ENCODE measurements at regions not wholly inside any gene's neighbourhood (a gene's known extent, or its start where the extent isn't known, plus 50 kb on each side); places are given as distances from the start of the nearest gene placed in this dataset.
"Not testable (repeated sequence)": the region's sequence is repeated elsewhere in the genome, so short reads cannot be mapped to it uniquely, and the experiment has no call there.

GRCh38 chr6:71360556-71361335, 72.1 kb downstream of the OGFRL1 start:
- H3K27me3 Mint-ChIP-seq (ENCODE audit: low read depth), result peaks cover 25% of the 10 kb centered on the region
- not testable (repeated sequence) for H3K9me3 Mint-ChIP-seq; H3K4me1 Mint-ChIP-seq (ENCODE audit: low read depth); H3K36me3 Mint-ChIP-seq (ENCODE audit: insufficient read depth in 2 of 2); H3K27ac Mint-ChIP-seq; H3K4me3 Mint-ChIP-seq; DNase-seq; ATAC-seq (replicated peaks in 1 of 2)

DNA sequence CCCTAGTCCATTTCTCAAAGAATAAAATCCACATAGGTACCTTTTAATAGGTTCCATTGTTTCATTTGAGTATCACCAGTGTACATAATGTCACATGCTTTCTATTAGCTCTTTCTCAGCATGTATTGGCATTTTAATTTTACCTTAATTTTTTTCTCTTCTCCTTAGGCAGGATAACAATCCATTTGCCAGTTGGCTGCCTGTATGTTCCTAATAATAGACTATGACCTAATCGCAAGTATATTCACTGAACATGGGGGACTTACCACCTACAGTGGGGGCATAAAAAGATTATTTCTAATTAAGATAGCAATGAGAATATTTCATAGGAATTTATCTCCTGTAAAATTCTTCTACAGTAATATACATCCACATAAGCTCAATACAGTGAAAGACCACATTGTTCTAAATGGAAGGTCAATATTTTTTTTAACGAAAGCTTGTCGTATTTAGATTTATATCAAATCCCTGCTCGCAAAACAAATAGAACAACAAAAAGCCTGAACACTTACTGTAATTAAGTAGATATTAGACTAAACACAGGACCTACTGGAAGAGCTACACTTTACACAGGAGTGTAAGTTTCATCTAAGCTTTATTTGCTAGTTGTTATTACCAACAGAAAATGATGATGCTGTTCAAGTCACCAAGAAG, 76.4 kb downstream of the OGFRL1 start:
- Mint-ChIP-seq H3K4me1 (ENCODE audit: low read depth) (no peaks in the 10 kb centered on the region), H3K27ac (no peak overlapping the region)
- DNase-seq, result no peak

GRCh38 chr6:71367756-71368155, 79.1 kb downstream of the OGFRL1 start:
- no peak for ATAC-seq (replicated peaks in 1 of 2)
- DNase-seq, result no peak
- Mint-ChIP-seq H3K9me3 (no peaks in the 10 kb centered on the region), H3K4me3 (no peak overlapping the region), H3K4me1 (ENCODE audit: low read depth) (no peaks in the 10 kb centered on the region), H3K27me3 (ENCODE audit: low read depth) (no peaks in the 10 kb centered on the region), H3K36me3 (ENCODE audit: insufficient read depth in 2 of 2) (no peaks in the 10 kb centered on the region), H3K27ac (peak overlapping the region; percentile 13)

More for the DNA sequence above, 76.4 kb downstream of the OGFRL1 start:
- Mint-ChIP-seq H3K9me3 (no peaks in the 10 kb centered on the region), H3K27me3 (ENCODE audit: low read depth) (peaks cover 3% of the 10 kb centered on the region), H3K4me3 (no peak overlapping the region), H3K36me3 (ENCODE audit: insufficient read depth in 2 of 2) (no peaks in the 10 kb centered on the region)
- ATAC-seq (replicated peaks in 1 of 2), result no peak

- H3K27ac Mint-ChIP-seq, result peak overlapping the region; percentile 13
- ATAC-seq (replicated peaks in 1 of 2) (no peak), DNase-seq (no peak)
- no peaks in the 10 kb centered on the region for H3K9me3 Mint-ChIP-seq
- H3K4me1 Mint-ChIP-seq (ENCODE audit: low read depth), result no peaks in the 10 kb centered on the region
- no peaks in the 10 kb centered on the region for H3K36me3 Mint-ChIP-seq (ENCODE audit: insufficient read depth in 2 of 2)
- no peak overlapping the region for H3K4me3 Mint-ChIP-seq
- no peaks in the 10 kb centered on the region for H3K27me3 Mint-ChIP-seq (ENCODE audit: low read depth)
Measured at GRCh38 chr6:71368284-71368683, 79.7 kb downstream of the OGFRL1 start.

DNA sequence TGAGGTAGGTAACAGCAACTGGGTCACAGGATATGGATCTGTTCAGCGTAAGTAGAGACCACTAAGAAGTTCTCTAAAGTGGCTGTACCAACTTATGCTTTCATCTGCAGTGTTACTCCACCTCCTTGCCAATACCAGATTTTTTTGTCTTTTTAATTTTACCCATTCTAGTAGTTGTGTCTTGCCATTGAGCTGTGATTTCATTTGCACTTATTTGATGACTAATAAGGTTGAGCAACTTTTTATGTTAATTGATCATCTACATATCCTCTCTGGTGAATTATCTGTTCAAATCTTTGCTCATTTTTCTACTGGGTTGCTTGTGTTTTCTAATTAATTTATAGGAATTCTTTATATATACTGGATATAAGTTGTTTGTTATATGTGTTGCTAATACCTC, 82.9 kb downstream of the OGFRL1 start:
- Mint-ChIP-seq H3K4me3 (no peak overlapping the region), H3K4me1 (ENCODE audit: low read depth) (no peaks in the 10 kb centered on the region), H3K27me3 (ENCODE audit: low read depth) (peaks cover 11% of the 10 kb centered on the region), H3K27ac (no peak overlapping the region), H3K36me3 (ENCODE audit: insufficient read depth in 2 of 2) (no peaks in the 10 kb centered on the region), H3K9me3 (no peaks in the 10 kb centered on the region)
- ATAC-seq (replicated peaks in 1 of 2), result no peak
- no peak for DNase-seq

DNA sequence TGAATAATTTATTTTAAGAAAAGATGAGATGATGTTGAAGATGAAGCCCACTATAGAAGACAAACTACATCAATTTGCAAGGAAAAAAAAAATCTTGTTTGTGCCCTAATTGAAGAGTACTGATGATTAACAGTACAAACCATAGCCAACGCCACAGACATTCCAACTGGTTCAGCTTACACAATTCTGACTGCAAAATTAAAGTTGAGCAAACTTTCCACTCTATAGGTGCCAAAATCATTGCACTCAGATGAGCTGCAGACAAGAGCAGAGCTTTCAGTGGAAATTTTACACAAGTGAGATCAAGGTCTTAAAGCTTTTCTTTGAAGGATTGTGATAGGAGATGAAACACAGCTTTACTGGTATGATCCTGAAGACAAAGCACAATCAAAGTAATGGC, 85.3 kb downstream of the OGFRL1 start:
- no peak for DNase-seq
- no peaks in the 10 kb centered on the region for H3K36me3 Mint-ChIP-seq (ENCODE audit: insufficient read depth in 2 of 2)
- H3K9me3 Mint-ChIP-seq, result no peaks in the 10 kb centered on the region
- no peak overlapping the region for H3K4me3 Mint-ChIP-seq
- no peak overlapping the region for H3K27ac Mint-ChIP-seq
- no peak for ATAC-seq (replicated peaks in 1 of 2)
- no peaks in the 10 kb centered on the region for H3K4me1 Mint-ChIP-seq (ENCODE audit: low read depth)
- peaks cover 19% of the 10 kb centered on the region for H3K27me3 Mint-ChIP-seq (ENCODE audit: low read depth)

GRCh38 chr6:71375676-71376075, 87.1 kb downstream of the OGFRL1 start:
- Mint-ChIP-seq H3K27ac (no peak overlapping the region), H3K4me1 (ENCODE audit: low read depth) (no peaks in the 10 kb centered on the region), H3K4me3 (no peak overlapping the region), H3K9me3 (no peaks in the 10 kb centered on the region), H3K27me3 (ENCODE audit: low read depth) (peaks cover 19% of the 10 kb centered on the region), H3K36me3 (ENCODE audit: insufficient read depth in 2 of 2) (no peaks in the 10 kb centered on the region)
- ATAC-seq (replicated peaks in 1 of 2) (no peak), DNase-seq (no peak)

GRCh38 chr6:71376830-71377229, 88.2 kb downstream of the OGFRL1 start:
- ATAC-seq (replicated peaks in 1 of 2), result no peak
- Mint-ChIP-seq H3K4me1 (ENCODE audit: low read depth) (no peaks in the 10 kb centered on the region), H3K4me3 (no peak overlapping the region), H3K9me3 (no peaks in the 10 kb centered on the region), H3K27me3 (ENCODE audit: low read depth) (peaks cover 19% of the 10 kb centered on the region), H3K27ac (no peak overlapping the region), H3K36me3 (ENCODE audit: insufficient read depth in 2 of 2) (no peaks in the 10 kb centered on the region)
- no peak for DNase-seq

DNA sequence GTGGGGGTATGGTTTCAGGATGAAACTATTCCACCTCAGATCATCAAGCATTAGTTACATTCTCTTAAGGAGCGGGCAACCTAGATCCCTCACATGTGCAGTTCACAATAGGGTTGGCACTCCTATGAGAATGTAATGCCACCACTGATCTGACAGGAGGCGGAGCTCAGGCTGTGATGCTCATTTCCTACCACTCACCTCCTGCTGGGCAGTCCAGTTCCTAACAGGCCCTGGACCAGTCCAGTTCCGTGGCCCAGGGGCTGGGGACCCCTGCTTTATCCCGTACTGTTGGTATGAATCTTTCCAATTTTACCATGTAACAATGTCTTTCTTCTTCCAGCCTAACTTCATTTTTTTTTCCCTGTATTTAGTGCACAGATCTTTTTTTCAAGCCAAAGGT, 94.9 kb downstream of the OGFRL1 start:
- no peak for ATAC-seq (replicated peaks in 1 of 2)
- H3K4me3 Mint-ChIP-seq, result no peak overlapping the region

DNA sequence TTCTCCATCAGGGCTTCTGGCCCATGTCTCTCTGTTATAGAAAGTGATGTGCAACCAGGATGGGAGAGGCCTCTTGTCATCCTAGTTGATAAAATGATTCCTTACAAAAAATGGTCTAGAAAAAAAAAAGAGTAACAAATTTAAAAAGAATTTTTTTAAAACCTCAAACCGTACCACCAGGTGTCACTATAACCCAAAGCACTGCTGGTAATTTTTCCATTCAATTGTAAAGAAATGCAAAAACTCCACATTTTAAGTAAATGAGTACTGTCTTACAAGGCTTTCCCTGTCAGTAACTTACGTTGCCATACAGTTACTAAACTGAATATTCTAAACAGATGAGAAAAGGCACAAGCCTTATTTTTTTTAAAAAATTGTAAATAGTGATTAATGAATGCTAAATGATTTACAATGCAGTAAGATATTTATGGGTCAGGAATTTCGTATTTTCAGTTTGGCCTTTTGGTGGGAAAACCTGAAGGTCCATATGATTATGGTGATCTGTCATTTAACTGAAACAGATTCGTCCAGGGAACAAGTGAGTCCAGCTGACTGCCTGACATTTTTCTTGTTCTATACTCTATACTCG, 95.4 kb downstream of the OGFRL1 start:
- Mint-ChIP-seq H3K36me3 (ENCODE audit: insufficient read depth in 2 of 2) (no peaks in the 10 kb centered on the region), H3K27ac (no peak overlapping the region), H3K27me3 (ENCODE audit: low read depth) (no peaks in the 10 kb centered on the region), H3K4me3 (no peak overlapping the region), H3K4me1 (ENCODE audit: low read depth) (no peaks in the 10 kb centered on the region), H3K9me3 (no peaks in the 10 kb centered on the region)
- no peak for ATAC-seq (replicated peaks in 1 of 2)
- peak; percentile 3 to 21 for DNase-seq

More for the DNA sequence above, 94.9 kb downstream of the OGFRL1 start:
- H3K27me3 Mint-ChIP-seq (ENCODE audit: low read depth), result no peaks in the 10 kb centered on the region
- H3K4me1 Mint-ChIP-seq (ENCODE audit: low read depth), result no peaks in the 10 kb centered on the region
- H3K36me3 Mint-ChIP-seq (ENCODE audit: insufficient read depth in 2 of 2), result no peaks in the 10 kb centered on the region
- no peaks in the 10 kb centered on the region for H3K9me3 Mint-ChIP-seq
- DNase-seq, result no peak
- H3K27ac Mint-ChIP-seq, result no peak overlapping the region

DNA sequence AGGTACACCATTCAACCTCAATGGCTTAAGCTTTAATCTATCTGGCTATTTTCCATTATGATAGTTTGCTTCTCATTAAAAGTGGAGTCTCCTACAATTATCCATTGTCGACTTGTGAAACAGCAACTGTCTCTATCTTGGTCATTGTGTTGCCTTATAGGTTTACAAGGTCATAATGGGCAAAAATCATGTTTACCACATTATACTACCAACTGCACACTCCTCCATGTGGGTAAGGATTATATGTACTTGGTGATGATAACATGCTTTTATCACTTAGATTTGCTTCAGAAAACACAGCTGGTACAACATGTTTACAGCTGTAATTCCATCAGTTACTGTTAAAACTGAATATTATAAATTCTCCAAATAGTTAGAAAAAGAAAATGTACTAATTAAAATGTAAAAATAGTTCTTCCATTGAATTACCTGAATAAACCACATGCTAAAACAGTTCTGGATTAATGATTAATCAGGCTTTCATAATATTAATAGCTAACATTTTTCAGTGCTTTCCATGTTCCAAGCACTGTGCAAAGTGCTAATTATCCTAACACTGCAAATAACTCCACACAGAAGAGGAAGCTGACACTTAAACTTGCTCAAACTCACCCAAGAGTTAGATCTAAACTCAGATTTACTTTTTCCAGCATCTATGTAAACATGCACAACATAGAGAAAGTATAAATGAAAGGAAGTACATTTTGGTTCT, 96.7 kb downstream of the OGFRL1 start:
- ATAC-seq (replicated peaks in 1 of 2), result no peak
- H3K4me3 Mint-ChIP-seq, result no peak overlapping the region
- no peaks in the 10 kb centered on the region for H3K4me1 Mint-ChIP-seq (ENCODE audit: low read depth)
- H3K9me3 Mint-ChIP-seq, result no peaks in the 10 kb centered on the region
- no peaks in the 10 kb centered on the region for H3K36me3 Mint-ChIP-seq (ENCODE audit: insufficient read depth in 2 of 2)
- H3K27me3 Mint-ChIP-seq (ENCODE audit: low read depth), result no peaks in the 10 kb centered on the region
- H3K27ac Mint-ChIP-seq, result no peak overlapping the region
- DNase-seq, result no peak

GRCh38 chr6:71386215-71386614, 97.6 kb downstream of the OGFRL1 start:
- Mint-ChIP-seq H3K27ac (no peak overlapping the region), H3K9me3 (no peaks in the 10 kb centered on the region), H3K36me3 (ENCODE audit: insufficient read depth in 2 of 2) (no peaks in the 10 kb centered on the region), H3K27me3 (ENCODE audit: low read depth) (no peaks in the 10 kb centered on the region), H3K4me3 (no peak overlapping the region), H3K4me1 (ENCODE audit: low read depth) (no peaks in the 10 kb centered on the region)
- no peak for ATAC-seq (replicated peaks in 1 of 2)
- no peak for DNase-seq

DNA sequence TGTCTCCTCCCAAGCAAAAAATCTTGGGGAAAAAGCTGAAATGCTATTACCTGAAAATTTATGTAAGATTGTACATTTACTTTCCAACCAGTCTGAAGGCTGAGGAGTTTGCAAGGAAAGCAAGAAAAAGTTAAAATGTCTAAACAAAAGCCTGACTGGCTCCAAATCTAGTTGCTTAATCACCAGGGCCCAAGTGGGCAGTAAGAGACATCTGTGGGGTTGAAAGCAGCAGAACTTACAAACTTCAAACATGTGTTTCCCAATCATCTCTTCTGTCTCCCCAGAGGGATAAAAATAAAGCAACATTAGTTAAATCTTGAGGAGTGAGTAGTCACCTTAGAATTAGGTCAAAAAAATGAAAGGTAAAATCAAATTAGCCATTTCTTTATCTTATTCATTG, 98.6 kb downstream of the OGFRL1 start:
- no peak for DNase-seq
- ATAC-seq (replicated peaks in 1 of 2), result no peak
- Mint-ChIP-seq H3K27ac (no peak overlapping the region), H3K27me3 (ENCODE audit: low read depth) (peaks cover 9% of the 10 kb centered on the region), H3K9me3 (no peaks in the 10 kb centered on the region), H3K4me1 (ENCODE audit: low read depth) (no peaks in the 10 kb centered on the region), H3K36me3 (ENCODE audit: insufficient read depth in 2 of 2) (no peaks in the 10 kb centered on the region), H3K4me3 (no peak overlapping the region)
